ENCODE measurements at regions not wholly inside any gene's neighbourhood (a gene's known extent, or its start where the extent isn't known, plus 50 kb on each side); places are given as distances from the start of the nearest gene placed in this dataset.
"Not testable (repeated sequence)": the region's sequence is repeated elsewhere in the genome, so short reads cannot be mapped to it uniquely, and the experiment has no call there.

DNA sequence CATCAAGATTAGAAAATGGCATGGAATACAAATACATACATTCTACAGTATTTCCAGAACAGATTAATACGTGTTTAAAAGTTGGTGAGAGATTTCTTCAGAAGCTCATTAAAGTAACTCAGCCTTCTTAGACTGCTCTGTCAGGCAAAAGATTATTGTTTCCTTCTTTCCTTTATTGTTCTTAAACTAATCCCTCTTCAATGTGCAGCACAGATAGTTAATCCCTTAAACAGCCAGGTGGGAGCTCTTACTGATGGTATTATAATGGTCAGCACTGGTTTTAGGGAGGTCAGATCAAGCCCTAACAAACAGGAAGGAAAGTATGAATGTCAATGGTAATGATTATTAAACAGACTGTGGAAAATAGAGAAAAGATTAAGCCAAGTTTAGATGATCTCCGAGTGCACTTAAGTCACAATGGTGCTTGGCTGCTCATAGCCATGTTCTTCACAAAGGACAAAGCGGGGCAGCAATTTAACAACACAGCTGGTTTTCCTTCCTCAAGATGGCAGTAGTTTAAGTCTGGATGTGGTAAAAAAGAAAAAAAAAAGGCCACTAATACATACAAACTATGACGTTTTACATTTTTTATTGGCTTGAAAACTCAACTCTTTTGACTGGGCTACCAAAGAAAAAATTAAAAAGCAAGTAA is 992.6 kb downstream of the PCDH9 start:
- no peak for DNase-seq

DNA sequence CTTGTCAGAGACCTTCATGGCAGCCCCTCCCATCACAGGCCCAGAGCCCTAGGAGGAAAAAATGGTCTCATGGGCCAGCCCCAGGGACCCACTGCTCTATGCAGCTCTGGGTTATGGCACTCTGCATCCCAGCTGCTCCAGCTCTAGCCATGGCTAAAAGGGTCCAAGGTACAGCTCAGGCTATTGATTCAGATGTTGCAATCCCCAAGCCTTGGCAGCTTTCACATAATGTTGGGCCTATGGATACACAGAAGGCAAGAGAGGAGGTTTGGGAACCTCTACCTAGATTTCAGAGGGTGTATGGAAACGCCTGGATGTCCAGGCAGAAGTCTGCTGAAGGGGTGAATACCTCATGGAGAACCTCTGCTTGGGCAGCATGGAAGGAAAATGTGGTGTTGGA is 996.0 kb downstream of the PCDH9 start:
- DNase-seq = no peak

DNA sequence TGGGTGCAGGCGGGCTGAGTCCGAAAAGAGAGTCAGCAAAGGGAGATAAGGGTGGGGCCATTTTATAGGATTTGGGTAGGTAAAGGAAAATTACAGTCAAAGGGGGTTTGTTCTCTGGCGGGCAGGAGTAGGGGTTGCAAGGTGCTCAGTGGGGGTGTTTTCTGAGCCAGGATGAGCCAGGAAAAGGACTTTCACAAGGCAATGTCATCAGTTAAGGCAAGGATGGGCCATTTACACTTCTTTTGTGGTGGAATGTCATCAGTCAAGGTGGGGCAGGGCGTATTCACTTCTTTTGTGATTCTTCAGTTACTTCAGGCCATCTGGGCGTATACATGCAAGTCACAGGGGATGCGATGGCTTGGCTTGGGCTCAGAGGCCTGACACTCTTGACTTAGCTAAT is 998.2 kb downstream of the PCDH9 start:
- not testable (repeated sequence) for DNase-seq

DNA sequence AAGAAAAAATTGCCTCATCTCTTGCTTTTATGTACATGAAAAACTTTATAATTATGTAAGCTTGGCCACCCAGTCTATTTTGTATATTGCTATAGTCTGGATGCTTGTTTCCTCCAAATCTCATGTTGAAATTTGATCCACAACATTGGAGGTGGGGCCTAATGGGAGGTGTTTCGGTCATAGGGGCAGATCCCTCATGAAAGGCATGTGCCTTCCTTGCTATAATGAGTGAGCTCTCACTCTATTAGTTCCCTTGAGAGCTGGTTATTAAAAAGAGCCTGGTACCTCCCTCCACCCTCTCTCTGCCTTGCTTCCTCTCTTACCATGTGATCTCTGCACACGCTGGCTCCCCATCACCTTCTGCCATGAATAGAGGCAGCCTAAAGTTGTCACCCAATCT is 1005.1 kb downstream of the PCDH9 start:
- no peak for DNase-seq

DNA sequence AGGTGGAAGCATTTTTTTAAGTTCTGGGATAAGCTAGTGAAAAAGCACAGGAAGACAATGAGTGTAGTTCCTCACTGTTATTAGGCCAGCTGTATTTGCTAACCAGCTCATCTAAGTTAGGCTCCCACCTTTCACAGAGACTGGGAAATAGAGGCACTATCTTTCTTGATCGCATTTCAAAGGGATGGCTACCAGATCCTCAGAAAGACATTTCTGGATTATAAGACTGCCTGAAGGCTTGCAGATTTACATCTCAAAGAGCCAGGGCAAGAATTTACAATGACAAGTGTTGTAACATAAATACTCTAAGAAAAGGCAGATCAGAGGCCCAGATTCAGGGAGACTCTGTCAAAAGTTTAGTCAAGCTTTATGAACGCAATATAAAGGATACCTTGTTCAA is 1005.5 kb downstream of the PCDH9 start:
- no peak for DNase-seq

DNA sequence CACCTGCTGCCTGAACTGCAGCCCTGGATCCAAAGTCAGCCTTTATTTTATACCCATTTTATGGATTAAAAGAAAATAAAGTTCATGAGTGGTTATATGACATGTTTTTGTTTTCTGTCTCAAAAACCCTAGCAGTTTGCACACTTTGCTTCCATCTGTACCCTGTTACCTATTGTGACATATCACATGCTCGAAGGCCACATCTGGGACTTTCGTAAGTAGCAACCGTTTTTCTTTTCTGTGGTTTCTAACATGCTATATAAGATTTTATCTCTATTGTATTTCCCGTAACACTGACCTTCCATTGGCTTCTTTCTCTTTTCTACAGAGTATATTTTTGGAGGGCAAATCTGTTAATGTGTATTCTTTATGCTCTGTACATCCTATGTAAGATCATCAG is 1007.2 kb downstream of the PCDH9 start:
- no peak for DNase-seq

- no peak for DNase-seq
These were observed 1008.0 kb downstream of the PCDH9 start for GRCh38 chr13:66222127-66222526.

DNA sequence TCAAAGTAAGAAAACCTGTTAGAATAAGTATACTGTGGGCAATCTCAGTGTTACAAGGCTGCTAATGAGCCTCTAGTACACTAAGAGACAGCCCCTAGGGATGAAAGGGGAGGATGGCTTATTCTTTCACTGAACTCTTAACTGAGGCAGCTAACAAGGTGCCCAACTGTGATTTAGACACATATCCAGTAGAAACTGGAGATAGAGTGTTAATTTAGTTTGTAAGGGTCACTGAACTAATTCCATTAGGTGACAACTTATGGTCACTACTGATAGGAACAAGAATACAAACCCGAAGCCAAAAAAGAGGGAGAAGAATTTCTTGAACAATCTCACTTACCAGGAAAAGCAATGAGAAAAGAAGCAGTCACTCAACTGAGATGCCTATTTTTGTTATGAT is 1010.6 kb downstream of the PCDH9 start:
- no peak for DNase-seq

DNA sequence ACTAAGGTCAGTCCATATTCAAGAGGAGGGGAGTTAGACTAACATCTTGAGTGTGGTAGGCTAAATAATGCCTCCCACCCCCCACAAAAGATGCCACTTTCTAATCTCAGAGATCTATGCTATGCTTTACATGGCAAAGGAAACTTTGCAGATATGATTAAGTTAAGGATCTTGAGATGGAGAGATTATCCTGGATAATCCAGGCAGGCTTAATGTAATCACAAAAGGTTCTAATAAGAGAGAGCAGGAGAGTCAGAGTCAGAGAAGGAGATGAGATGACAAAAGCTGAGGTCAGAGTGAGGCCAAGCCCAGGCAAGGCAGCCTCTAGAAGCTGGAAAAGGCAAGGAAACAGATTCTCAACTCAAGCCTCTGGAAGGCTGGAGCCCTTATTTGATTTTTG is 1011.6 kb downstream of the PCDH9 start:
- no peak for DNase-seq

- no peak for DNase-seq
These were observed 1013.4 kb downstream of the PCDH9 start for GRCh38 chr13:66216728-66217127.

DNA sequence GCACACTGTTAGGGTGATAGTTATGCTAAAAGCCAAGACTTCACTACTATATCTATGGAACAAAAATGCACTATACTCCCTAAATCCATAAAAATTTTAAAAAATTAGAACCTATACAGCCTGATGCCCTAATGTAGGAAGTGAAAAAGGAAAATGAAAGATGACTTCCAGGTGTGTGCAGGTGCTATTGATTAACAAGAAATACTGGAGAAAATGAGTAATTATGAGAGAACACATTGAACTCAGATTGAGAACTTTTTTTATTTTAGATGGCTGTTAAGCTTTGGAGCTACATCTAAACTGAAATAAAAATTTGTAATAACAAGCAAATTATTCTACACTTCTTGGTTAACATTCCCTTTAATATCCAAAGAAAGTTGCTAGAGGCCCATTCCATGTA is 1015.7 kb downstream of the PCDH9 start:
- DNase-seq = no peak

DNA sequence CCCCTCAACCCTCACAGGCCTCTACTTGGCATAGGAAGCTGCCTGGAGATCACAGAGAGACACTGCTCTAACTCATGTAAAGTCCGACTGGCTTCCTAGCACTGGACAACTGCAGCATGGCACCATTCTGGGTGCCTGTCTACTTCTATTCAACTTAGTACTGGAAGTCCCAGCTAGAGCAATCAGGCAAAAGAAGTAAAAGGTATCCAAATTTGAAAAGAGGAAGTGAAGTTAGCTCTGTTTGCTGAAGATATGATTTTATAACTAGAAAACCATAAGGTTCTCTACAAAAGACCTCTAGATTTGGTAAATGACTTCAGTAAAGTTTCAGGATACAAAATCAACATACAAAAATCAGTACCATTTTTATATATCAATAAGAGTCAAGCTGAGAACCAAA is 1017.6 kb downstream of the PCDH9 start:
- DNase-seq = no peak

DNA sequence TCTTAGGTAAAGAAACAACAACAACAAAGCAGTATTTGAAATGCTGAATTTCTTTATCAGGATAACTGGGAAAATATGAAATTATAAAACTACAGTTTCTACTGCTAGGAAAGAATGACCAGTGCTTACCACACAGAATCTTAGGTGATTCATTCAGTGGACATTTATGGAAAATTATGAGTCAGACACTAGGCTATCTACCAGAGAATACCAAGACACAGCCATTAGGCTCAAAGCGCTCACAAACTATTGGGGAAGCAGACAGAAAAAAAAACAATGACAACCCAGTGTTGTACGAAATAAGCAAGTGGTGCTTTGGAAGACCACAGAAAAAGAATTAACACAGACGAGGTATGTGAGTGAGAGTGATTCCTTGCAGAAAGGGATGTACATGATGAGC is 1019.5 kb downstream of the PCDH9 start:
- no peak for DNase-seq

GRCh38 chr13:66208589-66208988 is 1021.5 kb downstream of the PCDH9 start:
- DNase-seq = no peak

DNA sequence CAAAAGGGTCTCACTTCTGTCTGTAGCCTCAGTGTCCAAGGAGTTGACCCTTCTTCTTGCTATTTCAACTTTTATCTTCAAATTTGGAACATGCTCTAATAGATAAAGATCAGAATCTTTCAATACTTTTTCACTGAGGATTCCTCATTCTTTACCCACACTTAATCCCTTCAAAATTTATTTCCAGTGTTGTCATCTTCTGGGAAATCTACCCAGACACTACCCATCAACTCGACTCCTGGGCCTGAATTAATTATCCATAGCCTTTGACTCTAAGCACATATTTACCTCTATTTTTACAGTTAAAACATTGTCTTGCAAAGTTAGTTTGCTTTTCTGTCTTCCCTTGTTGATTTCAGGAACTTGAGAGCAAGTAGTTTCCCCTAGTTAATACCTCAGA is 1022.5 kb downstream of the PCDH9 start:
- no peak for DNase-seq

DNA sequence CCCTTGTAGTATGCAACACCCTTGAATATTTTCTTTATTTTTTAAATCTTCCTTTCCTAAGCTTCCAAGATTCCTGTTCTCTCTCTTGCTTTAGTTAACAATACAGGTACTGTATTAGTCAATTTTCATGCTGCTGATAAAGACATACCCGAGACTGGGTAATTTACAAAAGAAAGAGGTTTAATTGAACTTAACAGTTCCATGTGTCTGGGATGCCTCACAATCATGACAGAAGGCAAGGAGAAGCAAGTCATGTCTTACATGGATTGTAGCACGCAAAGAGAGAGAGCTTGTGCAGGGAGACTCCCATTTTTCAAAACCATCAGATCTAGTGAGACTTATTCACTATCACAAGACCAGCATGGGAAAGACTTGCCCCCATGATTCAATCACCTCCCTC is 1024.3 kb downstream of the PCDH9 start:
- no peak for DNase-seq

DNA sequence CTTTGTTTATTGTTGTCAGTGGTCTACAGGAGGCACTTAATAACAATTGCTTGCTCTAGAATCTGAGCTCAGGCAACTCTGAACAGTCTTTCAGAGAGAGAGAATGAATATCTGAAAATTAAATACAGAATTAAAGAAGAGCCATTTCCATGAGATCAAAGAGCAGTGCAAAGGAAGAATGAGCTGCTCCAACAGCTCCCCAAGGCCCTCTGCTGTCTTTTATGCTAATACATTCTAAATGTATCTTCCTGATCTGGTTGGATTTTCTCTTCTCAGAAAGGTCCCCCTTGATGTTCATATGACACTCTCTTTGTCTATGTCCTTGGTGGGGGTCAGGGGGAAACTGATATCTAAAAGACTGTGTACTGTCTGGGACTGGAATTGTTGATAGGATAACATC is 1029.6 kb downstream of the PCDH9 start:
- no peak for DNase-seq

DNA sequence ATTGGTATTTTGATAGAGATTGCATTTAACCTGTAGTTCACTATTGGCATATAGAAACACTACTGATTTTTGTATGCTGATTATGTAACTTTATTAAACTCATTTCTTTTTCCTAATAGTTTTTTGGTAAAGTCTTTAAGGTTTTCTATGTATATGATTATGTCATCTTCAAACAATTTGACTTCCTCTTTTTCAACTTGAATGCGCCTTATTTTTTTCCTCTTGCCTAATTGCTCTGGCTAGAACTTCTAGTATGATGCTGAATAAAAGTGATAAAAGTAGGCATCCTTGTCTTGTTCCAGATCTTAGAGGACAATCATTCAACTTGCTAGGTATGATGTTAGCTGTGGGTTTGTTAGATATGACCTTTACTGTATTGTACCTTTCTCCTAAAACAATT is 1034.9 kb downstream of the PCDH9 start:
- no peak for DNase-seq

GRCh38 chr13:66189986-66190385 is 1040.2 kb downstream of the PCDH9 start:
- no peak for DNase-seq

DNA sequence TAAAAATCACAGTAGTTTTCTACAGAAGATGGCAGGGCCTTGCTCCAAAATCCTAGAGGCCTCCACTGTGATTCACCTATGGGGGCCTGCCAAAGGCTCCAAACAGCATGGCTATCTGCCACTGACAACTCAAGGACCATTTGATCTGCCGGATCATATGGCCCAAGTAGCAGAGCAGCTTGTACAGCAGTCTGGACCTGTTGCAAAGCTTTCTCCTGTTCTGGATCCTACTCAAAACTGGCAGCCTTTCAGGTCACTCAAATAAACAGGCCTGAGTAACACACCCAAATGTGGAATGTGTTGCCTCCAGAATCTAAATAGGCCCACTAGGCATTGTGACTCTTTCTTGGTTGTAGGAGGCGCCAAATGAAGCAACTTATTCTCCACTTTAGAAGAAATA is 1049.3 kb downstream of the PCDH9 start:
- no peak for DNase-seq

DNA sequence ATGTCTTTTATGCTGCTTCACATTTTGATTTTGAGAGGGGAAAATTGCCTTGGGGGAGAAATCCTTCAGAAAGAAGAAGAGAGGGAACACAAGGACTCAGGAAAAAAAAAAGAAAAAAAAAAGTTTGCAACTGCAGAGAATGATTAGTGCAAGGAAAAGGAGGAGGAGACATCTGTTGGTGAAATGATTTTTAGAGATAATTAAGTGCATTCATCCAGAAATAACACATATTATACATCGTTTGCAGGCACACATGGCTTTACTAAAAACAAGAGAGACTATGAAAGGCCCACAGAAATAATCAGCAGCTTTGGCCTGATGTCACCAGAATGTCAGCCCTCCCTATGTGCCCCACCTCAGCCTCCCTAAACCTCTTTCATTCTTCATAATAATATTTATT is 1058.2 kb downstream of the PCDH9 start:
- no peak for DNase-seq

- DNase-seq = no peak
These were observed 1067.7 kb downstream of the PCDH9 start for GRCh38 chr13:66162470-66162869.

- DNase-seq = no peak
These were observed 1070.6 kb downstream of the PCDH9 start for GRCh38 chr13:66159511-66159910.

DNA sequence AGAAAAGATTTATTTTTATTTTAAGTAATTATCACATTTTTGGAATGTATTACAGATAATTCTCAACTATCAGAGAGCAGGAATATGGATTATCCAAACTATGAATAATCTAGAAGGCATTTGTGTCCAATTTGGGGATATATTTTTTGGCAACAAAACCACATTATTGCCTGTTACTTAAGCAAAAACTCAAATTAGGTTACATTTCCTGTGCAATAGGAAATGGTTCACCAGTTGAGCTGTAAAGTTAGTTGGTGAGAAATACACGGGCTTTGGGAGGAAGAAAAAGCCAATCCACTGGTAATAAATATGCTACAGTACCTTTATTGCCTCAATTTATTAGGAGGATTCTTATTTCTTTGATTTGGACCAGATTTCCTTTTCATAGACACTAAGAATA is 1075.2 kb downstream of the PCDH9 start:
- DNase-seq = no peak

DNA sequence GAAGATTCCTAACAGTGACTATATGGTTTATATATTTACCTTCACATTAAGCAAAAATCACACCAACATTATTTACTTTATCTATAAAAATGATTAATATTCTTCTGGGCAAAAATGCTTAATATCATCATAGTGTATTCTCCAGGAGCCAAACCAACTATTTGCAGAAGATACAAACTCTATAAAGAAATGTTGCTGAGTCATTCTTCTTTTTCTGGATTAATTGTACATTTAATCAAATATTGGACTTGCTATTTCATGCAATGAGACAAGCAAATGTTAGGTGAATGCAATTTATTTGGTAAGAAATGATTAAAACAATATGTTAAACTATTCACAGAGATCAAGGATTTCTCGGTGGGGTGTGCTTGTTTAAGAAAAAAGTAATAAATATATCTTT is 1075.8 kb downstream of the PCDH9 start:
- no peak for DNase-seq

GRCh38 chr13:66152596-66152995 is 1077.5 kb downstream of the PCDH9 start:
- DNase-seq = no peak
